ENCODE measurements at regions not wholly inside any gene's neighbourhood (a gene's known extent, or its start where the extent isn't known, plus 50 kb on each side); places are given as distances from the start of the nearest gene placed in this dataset.

- Histone ChIP-seq H3K27me3 (ENCODE audit: control insufficient read depth in 1 of 2, insufficient read depth in 2 of 2, low read length in 2 of 2) (no peaks in the 10 kb centered on the region), H3K27ac (ENCODE audit: extremely low read length, insufficient read depth, low read length) (no peak overlapping the region), H3K79me2 (ENCODE audit: insufficient read depth, low read length) (no peaks in the 10 kb centered on the region), H2AFZ (ENCODE audit: low read length) (no peak overlapping the region), H3K9me3 (ENCODE audit: low read length) (no peaks in the 10 kb centered on the region), H3K36me3 (replicated peaks in 1 of 2; ENCODE audit: control insufficient read depth in 1 of 2, insufficient read depth in 2 of 2, low read length in 2 of 2) (no peaks in the 10 kb centered on the region), H3K4me2 (ENCODE audit: low read depth, low read length) (no peak overlapping the region), H3K4me3 (replicated peaks in 1 of 3; ENCODE audit: insufficient read depth in 1 of 3, low read depth in 2 of 3, low read length in 3 of 3) (no peak overlapping the region), H4K20me1 (ENCODE audit: insufficient read depth, low read length) (no peaks in the 10 kb centered on the region), H3K9ac (ENCODE audit: insufficient read depth, low read depth, low read length) (no peak overlapping the region), H3K4me1 (ENCODE audit: insufficient read depth, low read length) (no peaks in the 10 kb centered on the region)
- BruUV-seq (replicated peaks), result no TSS peak
- in situ Hi-C loops (cut with HindIII; ENCODE audit: extremely low pct_ligation_motif_present, low pct_unique_long_range_greater_than_20kb) (no loop called here), intact Hi-C loops (cut with micrococcal nuclease; ENCODE audit: unreplicated experiment) (no loop called here)
- ATAC-seq (no peak), DNase-seq (ENCODE audit: low spot score) (no peak), FAIRE-seq (no peak)
- CTCF ChIA-PET (ENCODE audit: low intra/inter-chr PET ratio, low total read pairs), result no interaction called here
- TF ChIP-seq MYPOP (CRISPR knock-in tag; IDR thresholded peaks at IDR 0.05), result no peak
- TF ChIP-seq ZNF703 (CRISPR knock-in tag; IDR thresholded peaks at IDR 0.05; ENCODE audit: borderline replicate concordance), result no peak
- no peak for TF ChIP-seq RELA (CRISPR knock-in tag; IDR thresholded peaks at IDR 0.05)
- TF ChIP-seq HDAC1 (CRISPR knock-in tag; IDR thresholded peaks at IDR 0.05), result no peak
- TF ChIP-seq SCMH1 (CRISPR knock-in tag; IDR thresholded peaks at IDR 0.05; ENCODE audit: borderline replicate concordance), result no peak
- TF ChIP-seq ZFP41 (CRISPR knock-in tag; IDR thresholded peaks at IDR 0.05; ENCODE audit: borderline replicate concordance), result no peak
- TF ChIP-seq YY1 (IDR thresholded peaks at IDR 0.05; ENCODE audit: insufficient read depth, insufficient replicate concordance, low read depth, low read length), result no peak
- no peak for TF ChIP-seq ZNF710 (CRISPR knock-in tag; IDR thresholded peaks at IDR 0.05; ENCODE audit: borderline replicate concordance)
- no peak for TF ChIP-seq IRF2 (CRISPR knock-in tag; IDR thresholded peaks at IDR 0.05)
- no peak for TF ChIP-seq ZSCAN29 (CRISPR knock-in tag; conservative IDR thresholded peaks at IDR 0.05)
- no peak for TF ChIP-seq IRF9 (CRISPR knock-in tag; IDR thresholded peaks at IDR 0.05; ENCODE audit: borderline replicate concordance)
- TF ChIP-seq RAD21 (CRISPR knock-in tag; IDR thresholded peaks at IDR 0.05), result no peak
- no peak for TF ChIP-seq HNRNPUL1 (IDR thresholded peaks at IDR 0.05; ENCODE audit: low read depth, low read length)
- TF ChIP-seq RFXAP (CRISPR knock-in tag; IDR thresholded peaks at IDR 0.05; ENCODE audit: borderline replicate concordance), result no peak
- TF ChIP-seq NFKBIZ (CRISPR knock-in tag; IDR thresholded peaks at IDR 0.05), result no peak
- TF ChIP-seq PRDM15 (CRISPR knock-in tag; IDR thresholded peaks at IDR 0.05), result no peak
- 31% methylated on average over 5 of the region's 5 CpGs for WGBS (ENCODE audit: low lambda C conversion rate)
- POLR2A ChIA-PET, result no interaction called here
Observed at GRCh38 chrX:80237072-80237471, 183.2 kb upstream of the TENT5D start.
